Tibial nerve (tissue), 4 donors: ENCODE measurements at regions not wholly inside any gene's neighbourhood (a gene's known extent, or its start where the extent isn't known, plus 50 kb on each side); places are given as distances from the start of the nearest gene placed in this dataset.

Experiments
- CTCF ChIP-seq, 5 experiments: fragments of 200-600 bp in 3 of 5; fragments of 450-650 bp in 2 of 5; sonication (generic) in 3 of 5; IDR thresholded peaks; one replicate each; pipeline ENCODE4 v1.5.1; 2016 to 2019; ENCODE audit warnings: antibody characterized with exemption in 5 of 5, mild to moderate bottlenecking in 3 of 5, moderate library complexity in 2 of 5
- EP300 ChIP-seq, 2 donors: sonication (generic); formaldehyde crosslinking; IDR thresholded peaks; one replicate each; pipeline ENCODE4 v1.6.1; 2017; ENCODE audit warnings: antibody characterized with exemption in 2 of 2, mild to moderate bottlenecking in 1 of 2
- POLR2A ChIP-seq, 2 donors: fragments of 450-650 bp; IDR thresholded peaks; one replicate each; pipeline ENCODE4 v1.6.1; 2017; ENCODE audit warnings: antibody characterized with exemption in 2 of 2, mild to moderate bottlenecking in 2 of 2, moderate library complexity in 2 of 2

GRCh38 chr5:54404568-54404967 is 50.9 kb upstream of the HSPB3 start:
- TF ChIP-seq CTCF (IDR thresholded peaks at IDR 0.05) (no peak), POLR2A (IDR thresholded peaks at IDR 0.05) (no peak), EP300 (IDR thresholded peaks at IDR 0.05) (no peak)
